ENCODE measurements at regions not wholly inside any gene's neighbourhood (a gene's known extent, or its start where the extent isn't known, plus 50 kb on each side); places are given as distances from the start of the nearest gene placed in this dataset.
"Not testable (repeated sequence)": the region's sequence is repeated elsewhere in the genome, so short reads cannot be mapped to it uniquely, and the experiment has no call there.

DNA sequence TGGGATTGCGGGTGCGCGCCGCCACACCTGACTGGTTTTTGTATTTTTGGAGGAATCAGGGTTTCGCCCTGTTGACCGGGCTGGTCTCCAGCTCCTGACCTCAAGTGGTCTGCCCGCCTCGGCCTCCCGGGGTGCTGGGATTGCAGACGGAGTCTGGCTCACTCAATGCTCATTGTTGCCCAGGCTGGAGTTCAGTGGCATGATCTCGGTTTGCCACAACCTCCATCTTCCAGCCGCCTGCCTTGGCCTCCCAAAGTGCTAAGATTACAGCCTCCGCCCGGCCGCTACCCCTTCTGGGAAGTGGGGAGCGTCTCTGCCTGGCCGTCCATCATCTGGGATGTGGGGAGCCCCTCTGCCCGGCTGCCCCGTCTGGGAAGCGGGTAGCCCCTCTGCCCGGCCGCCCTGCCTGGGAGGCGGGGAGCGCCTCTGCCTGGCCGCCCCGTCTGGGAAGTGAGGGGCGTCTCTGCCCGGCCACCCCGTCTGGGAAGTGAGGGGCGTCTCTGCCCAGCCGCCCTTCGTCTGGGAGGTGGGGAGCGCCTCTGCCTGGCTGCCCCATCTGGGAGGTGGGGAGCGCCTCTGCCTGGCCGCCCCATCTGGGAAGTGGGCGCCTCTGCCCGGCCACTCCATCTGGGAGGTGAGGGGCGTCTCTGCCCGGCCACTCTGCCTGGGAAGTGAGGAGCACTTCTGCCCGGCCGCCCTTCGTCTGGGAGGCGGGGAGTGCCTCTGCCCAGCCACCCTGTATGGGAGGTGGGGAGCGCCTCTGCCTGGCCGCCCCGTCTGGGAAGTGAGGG is 381.8 kb upstream of the MIS18BP1 start:
- not testable (repeated sequence) for H3K27ac ChIP-seq (replicated peaks); H3K27me3 ChIP-seq (ENCODE audit: insufficient read depth, poor library complexity, severe bottlenecking); H3K4me3 ChIP-seq (replicated peaks; ENCODE audit: insufficient read depth, low read length); DNase-seq (ENCODE audit: low read depth in 1 of 2, low spot score in 1 of 2)

DNA sequence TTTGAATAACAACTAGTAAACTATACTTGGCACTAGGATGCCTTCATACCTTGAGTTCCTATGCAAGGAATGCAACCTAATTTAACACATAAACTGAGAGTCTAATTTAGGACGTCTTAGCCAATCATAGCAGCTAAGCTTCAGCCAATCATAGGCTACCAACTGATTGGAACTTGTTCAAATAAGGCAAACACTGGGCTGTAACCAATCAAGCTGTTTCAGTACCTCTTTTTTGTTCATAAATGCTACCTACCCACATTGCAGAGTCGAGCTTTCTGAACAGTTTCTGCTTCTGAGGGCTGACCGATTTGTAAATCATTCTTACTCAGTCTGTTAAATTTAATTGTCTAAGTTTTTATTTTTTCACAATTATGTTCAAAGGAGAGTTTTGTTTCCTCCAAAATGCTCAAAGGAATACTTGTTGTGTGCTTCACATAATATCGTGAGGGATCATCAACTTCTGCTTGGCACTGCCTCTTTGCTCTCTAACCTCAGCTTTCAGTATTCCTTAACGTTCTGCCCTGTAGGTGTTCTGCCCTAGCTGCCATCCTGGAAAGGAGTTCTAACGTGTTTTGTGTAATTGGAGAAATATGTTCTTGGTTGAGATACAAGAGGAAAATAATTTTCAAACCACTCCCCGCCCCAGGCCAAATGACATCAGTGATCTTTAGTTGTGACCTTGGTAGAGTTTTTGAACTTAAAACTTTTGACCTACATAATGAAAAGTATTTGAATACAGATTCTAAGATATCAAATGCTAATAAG is 380.4 kb upstream of the MIS18BP1 start:
- Histone ChIP-seq H3K27me3 (ENCODE audit: insufficient read depth, poor library complexity, severe bottlenecking) (no peaks in the 10 kb centered on the region), H3K27ac (replicated peaks) (no peak overlapping the region), H3K4me3 (replicated peaks; ENCODE audit: insufficient read depth, low read length) (no peak overlapping the region)
- no peak for DNase-seq (ENCODE audit: low read depth in 1 of 2, low spot score in 1 of 2)
- TF ChIP-seq GABPA (IDR thresholded peaks at IDR 0.05; ENCODE audit: low read depth) (no peak), SPI1 (IDR thresholded peaks at IDR 0.05; ENCODE audit: borderline replicate concordance, low read depth) (no peak), POLR2AphosphoS5 (IDR thresholded peaks at IDR 0.05; ENCODE audit: low read depth) (no peak)
- TF ChIP-seq, protein P1, sequence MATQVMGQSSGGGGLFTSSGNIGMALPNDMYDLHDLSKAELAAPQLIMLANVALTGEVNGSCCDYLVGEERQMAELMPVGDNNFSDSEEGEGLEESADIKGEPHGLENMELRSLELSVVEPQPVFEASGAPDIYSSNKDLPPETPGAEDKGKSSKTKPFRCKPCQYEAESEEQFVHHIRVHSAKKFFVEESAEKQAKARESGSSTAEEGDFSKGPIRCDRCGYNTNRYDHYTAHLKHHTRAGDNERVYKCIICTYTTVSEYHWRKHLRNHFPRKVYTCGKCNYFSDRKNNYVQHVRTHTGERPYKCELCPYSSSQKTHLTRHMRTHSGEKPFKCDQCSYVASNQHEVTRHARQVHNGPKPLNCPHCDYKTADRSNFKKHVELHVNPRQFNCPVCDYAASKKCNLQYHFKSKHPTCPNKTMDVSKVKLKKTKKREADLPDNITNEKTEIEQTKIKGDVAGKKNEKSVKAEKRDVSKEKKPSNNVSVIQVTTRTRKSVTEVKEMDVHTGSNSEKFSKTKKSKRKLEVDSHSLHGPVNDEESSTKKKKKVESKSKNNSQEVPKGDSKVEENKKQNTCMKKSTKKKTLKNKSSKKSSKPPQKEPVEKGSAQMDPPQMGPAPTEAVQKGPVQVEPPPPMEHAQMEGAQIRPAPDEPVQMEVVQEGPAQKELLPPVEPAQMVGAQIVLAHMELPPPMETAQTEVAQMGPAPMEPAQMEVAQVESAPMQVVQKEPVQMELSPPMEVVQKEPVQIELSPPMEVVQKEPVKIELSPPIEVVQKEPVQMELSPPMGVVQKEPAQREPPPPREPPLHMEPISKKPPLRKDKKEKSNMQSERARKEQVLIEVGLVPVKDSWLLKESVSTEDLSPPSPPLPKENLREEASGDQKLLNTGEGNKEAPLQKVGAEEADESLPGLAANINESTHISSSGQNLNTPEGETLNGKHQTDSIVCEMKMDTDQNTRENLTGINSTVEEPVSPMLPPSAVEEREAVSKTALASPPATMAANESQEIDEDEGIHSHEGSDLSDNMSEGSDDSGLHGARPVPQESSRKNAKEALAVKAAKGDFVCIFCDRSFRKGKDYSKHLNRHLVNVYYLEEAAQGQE (IDR thresholded peaks at IDR 0.05; ENCODE audit: insufficient replicate concordance, low read depth) = no peak
- TF ChIP-seq, protein P2, sequence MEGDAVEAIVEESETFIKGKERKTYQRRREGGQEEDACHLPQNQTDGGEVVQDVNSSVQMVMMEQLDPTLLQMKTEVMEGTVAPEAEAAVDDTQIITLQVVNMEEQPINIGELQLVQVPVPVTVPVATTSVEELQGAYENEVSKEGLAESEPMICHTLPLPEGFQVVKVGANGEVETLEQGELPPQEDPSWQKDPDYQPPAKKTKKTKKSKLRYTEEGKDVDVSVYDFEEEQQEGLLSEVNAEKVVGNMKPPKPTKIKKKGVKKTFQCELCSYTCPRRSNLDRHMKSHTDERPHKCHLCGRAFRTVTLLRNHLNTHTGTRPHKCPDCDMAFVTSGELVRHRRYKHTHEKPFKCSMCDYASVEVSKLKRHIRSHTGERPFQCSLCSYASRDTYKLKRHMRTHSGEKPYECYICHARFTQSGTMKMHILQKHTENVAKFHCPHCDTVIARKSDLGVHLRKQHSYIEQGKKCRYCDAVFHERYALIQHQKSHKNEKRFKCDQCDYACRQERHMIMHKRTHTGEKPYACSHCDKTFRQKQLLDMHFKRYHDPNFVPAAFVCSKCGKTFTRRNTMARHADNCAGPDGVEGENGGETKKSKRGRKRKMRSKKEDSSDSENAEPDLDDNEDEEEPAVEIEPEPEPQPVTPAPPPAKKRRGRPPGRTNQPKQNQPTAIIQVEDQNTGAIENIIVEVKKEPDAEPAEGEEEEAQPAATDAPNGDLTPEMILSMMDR (IDR thresholded peaks at IDR 0.05; ENCODE audit: insufficient read depth, low read length) = no peak

DNA sequence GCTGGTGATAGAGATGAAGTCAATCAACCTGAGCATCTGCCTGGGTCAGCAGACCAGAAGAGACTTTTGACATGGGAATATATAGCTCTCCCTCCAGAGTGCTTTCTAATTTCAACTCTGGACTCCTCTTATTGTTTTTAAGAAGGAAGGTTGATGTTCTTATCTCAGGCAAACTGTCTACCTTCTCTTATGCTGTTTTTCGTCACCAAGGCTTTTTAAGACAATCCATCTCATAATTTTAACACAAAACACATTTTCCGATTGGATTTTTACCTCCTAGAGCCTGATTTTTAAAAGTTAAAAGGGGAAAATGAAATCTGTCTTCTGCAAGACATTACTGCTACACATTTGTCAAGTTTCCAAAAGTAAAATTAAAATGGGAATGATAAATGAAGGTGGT is 368.7 kb upstream of the MIS18BP1 start:
- no peak overlapping the region for H3K4me3 ChIP-seq (replicated peaks; ENCODE audit: insufficient read depth, low read length)
- TF ChIP-seq, protein P2 (IDR thresholded peaks at IDR 0.05; ENCODE audit: insufficient read depth, low read length) = no peak
- TF ChIP-seq GABPA (IDR thresholded peaks at IDR 0.05; ENCODE audit: low read depth) (no peak), SPI1 (IDR thresholded peaks at IDR 0.05; ENCODE audit: borderline replicate concordance, low read depth) (no peak), POLR2AphosphoS5 (IDR thresholded peaks at IDR 0.05; ENCODE audit: low read depth) (no peak)
- TF ChIP-seq, protein P1 (IDR thresholded peaks at IDR 0.05; ENCODE audit: insufficient replicate concordance, low read depth) = no peak
- H3K27ac ChIP-seq (replicated peaks) = no peak overlapping the region
- no peaks in the 10 kb centered on the region for H3K27me3 ChIP-seq (ENCODE audit: insufficient read depth, poor library complexity, severe bottlenecking)
- no peak for DNase-seq (ENCODE audit: low read depth in 1 of 2, low spot score in 1 of 2)

DNA sequence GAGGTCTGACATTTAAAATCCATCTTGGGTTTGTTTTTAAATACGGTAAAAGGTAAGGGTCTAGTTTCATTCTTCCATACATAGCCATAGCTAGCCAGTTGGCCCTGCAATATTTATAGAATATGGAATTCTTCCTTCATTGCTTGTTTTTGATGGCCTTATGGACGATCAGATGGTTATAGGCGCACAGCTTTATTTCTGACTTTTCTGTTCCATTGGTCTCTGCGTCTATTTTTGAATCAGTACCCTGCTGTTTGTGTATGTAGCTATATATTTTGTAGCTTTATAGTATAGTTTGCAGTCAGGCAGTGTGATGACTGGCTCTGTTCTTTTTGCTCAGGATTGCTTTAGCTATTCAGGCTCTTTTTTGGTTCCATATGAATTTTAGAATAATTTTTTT is 366.8 kb upstream of the MIS18BP1 start:
- no peak overlapping the region for H3K27ac ChIP-seq (replicated peaks)

More for the DNA sequence above, 366.8 kb upstream of the MIS18BP1 start:
- TF ChIP-seq POLR2AphosphoS5 (IDR thresholded peaks at IDR 0.05; ENCODE audit: low read depth) = no peak
- no peak for TF ChIP-seq SPI1 (IDR thresholded peaks at IDR 0.05; ENCODE audit: borderline replicate concordance, low read depth)
- no peak for TF ChIP-seq GABPA (IDR thresholded peaks at IDR 0.05; ENCODE audit: low read depth)
- TF ChIP-seq, protein P1 (IDR thresholded peaks at IDR 0.05; ENCODE audit: insufficient replicate concordance, low read depth) = no peak
- TF ChIP-seq, protein P2 (IDR thresholded peaks at IDR 0.05; ENCODE audit: insufficient read depth, low read length) = no peak
- no peak overlapping the region for H3K4me3 ChIP-seq (replicated peaks; ENCODE audit: insufficient read depth, low read length)
- no peaks in the 10 kb centered on the region for H3K27me3 ChIP-seq (ENCODE audit: insufficient read depth, poor library complexity, severe bottlenecking)
- no peak for DNase-seq (ENCODE audit: low read depth in 1 of 2, low spot score in 1 of 2)

Data from HL-60 (cell line).